Hematopoietic multipotent progenitor cell (in vitro differentiated cells): ENCODE measurements at regions not wholly inside any gene's neighbourhood (a gene's known extent, or its start where the extent isn't known, plus 50 kb on each side); places are given as distances from the start of the nearest gene placed in this dataset.

Source experiments
- DNase-seq, 3 donors: peaks; one replicate each; pipeline ENCODE4 v3.0.0-alpha.2; 2011 to 2015; ENCODE audit warnings: low read depth in 2 of 3, low spot score in 2 of 3

- DNase-seq = no peak
Observed at GRCh38 chr3:168476360-168476980, 380.7 kb upstream of the GOLIM4 start.

- DNase-seq = peak in 1 of 3 donors; percentile 44
Observed at GRCh38 chr3:168475704-168476103, 380.0 kb upstream of the GOLIM4 start.

DNA sequence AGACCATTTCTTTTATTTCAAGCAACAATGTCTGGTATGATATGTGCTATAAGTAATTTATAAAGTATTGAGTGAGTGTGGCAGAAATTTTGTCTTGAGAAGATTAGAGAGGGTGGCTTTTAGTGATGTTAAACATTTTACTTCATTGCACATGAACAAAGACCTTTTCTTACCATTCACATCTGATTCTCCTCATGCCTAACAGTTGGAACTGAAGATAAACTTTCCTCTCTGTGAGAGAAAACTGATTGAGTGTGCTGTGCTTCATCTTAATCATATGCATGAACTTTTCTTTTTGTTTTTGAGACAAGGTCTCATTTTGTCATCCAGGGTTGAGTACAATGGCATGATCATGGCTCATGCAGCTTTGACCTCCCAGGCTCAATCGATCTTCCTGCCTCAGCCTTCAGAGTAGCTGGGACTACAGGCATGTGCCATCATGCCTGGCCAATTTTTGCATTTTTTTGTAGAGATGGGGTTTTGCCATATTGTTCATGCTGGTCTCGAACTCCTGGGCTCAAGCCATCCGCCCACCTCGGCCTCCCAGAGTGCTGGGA lies 377.7 kb upstream of the GOLIM4 start:
- no peak for DNase-seq

GRCh38 chr3:168472783-168473182 lies 377.1 kb upstream of the GOLIM4 start:
- DNase-seq = no peak

GRCh38 chr3:168470380-168470779 lies 374.7 kb upstream of the GOLIM4 start:
- DNase-seq = no peak

- no peak for DNase-seq
Observed at GRCh38 chr3:168469436-168469835, 373.7 kb upstream of the GOLIM4 start.

DNA sequence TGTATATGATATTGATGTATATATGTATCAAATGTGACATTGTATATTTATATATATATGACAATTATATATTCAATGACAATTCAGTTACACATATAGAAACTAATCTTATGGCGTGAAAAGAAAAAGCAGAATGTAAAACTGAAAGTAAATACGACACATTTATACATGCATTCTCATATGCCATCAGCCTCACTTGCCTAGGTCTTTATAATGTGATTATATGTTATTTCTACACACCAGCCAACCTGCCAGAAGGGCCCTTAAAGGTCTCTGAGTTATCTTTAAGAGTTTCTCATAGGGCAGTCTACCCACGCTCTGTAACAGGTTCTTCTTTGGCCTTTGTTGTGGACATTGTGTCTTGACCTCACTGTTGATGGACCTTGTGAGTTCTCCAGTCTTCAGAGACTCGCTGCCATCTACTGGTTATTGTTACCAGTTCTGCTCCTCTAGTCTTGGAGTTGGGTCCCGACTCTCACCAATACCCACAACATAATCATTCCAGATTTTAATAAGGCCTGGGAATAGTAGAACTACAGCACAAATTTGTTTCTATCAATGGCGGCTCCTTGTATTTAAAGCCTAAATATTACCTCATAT lies 371.5 kb upstream of the GOLIM4 start:
- DNase-seq = peak in 2 of 3 donors; percentile 57 to 75

DNA sequence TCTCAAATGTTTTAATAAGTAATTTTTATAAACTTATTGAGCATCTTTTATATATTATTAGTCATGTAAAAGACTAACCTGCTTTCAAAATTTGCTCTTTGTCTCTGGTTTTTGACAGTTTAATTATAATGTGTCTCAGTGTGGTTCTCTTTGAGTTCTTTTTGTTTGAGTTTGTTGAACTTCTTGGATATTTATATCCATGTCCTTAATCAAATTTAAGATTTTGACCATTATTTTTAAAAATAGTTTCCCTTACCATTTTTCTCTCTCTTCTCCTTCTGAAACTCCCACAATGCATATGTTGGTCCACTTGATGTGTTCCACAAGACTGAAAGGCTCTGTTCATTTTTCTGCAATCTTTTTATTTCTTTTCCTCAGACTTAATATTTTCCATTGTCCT lies 366.1 kb upstream of the GOLIM4 start:
- DNase-seq = no peak

DNA sequence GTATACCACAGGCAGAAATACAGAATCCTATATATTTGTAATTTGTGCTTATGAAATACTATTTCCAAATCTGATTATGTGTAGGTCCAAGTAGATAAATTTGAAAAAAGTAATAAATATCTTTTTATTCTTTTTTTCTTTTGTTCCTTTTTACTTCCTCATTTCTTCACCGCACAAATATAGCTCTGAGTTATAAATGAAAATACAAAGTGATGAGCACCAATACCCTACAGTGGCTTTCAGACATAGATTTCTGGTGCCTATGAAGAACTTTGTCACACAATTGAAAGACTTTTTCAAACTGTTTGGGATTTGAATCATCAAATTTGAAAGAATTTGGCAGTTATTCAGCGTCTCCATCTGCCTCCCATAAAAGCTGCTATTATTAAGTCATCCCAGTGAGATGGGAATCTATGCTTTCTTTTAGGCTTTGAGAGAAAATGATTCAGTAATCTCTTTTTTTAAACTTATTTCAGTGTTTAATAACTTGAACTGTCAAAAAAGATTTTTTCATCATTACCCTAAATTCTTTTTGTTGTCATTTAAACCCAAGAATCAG lies 363.6 kb upstream of the GOLIM4 start:
- peak in 1 of 3 donors; percentile 57 for DNase-seq

DNA sequence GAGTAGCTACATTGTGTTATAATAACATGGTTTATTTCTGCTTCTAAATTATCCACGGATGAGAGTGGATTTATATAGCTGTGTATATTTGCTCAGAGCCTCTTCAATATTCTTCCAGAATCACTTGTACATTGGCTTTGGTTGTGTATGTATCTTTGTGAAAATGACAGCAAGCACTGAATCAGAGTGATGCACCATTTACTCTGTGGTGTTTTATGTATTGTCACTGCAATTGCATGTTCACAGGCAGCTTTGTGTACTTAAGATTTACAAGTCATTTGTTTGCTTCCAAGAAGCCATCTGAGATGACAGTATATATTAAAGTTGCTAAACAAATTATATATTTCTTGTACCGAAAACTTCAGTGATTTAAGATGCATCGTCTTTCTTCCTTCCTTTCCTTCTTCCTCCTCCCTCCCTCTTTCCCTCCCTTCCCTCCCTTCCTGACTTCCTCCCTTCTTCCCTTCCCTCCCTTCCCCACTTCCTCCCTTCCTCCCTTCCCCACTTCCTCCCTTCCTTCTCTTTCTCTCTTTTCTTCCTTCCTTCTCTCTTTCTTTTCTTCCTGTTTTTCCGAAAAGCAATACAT lies 362.3 kb upstream of the GOLIM4 start:
- DNase-seq = no peak

- DNase-seq = no peak
Observed at GRCh38 chr3:168455814-168456213, 360.1 kb upstream of the GOLIM4 start.

GRCh38 chr3:168453623-168454022 lies 357.9 kb upstream of the GOLIM4 start:
- DNase-seq = no peak

GRCh38 chr3:168443965-168444364 lies 348.2 kb upstream of the GOLIM4 start:
- DNase-seq = no peak

DNA sequence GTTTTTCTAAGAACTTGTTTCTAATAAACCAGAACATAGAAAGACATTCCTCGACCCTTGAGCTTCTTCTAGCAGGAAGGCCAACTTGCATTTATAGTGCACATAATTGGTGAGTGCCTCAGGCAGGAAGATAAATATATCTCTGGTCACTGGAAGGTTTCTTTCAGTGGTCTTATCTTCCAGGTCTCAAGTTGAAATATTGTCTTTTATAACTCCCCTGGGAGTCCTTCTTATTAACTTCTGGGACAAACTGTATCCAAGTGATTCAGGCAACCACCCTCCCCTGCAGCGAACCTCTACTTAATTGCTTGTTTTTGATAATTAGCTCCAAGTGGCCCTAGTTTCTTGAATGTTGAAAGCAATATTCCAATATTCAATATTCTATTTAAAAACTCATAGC lies 346.8 kb upstream of the GOLIM4 start:
- no peak for DNase-seq

- DNase-seq = peak in 1 of 3 donors; percentile 13
Observed at GRCh38 chr3:168436245-168436724, 340.6 kb upstream of the GOLIM4 start.

DNA sequence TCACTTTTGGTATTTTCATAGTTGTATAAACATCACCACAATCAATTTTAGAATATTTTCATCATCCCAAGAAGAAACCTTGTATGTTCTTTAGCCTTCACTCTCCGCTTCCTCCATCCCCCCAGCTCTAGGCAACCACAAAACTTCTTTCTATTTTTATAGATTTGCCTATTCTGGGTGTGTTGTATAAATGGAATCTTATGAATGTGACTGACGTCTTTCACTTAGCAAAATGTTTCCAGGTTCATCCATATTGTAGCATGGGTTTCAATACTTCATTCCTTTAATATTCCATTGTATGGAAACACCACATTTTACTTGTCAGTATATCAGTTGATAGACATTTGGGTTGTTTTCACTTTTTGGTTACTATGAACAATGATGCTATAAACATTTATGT lies 335.8 kb upstream of the GOLIM4 start:
- DNase-seq = no peak

DNA sequence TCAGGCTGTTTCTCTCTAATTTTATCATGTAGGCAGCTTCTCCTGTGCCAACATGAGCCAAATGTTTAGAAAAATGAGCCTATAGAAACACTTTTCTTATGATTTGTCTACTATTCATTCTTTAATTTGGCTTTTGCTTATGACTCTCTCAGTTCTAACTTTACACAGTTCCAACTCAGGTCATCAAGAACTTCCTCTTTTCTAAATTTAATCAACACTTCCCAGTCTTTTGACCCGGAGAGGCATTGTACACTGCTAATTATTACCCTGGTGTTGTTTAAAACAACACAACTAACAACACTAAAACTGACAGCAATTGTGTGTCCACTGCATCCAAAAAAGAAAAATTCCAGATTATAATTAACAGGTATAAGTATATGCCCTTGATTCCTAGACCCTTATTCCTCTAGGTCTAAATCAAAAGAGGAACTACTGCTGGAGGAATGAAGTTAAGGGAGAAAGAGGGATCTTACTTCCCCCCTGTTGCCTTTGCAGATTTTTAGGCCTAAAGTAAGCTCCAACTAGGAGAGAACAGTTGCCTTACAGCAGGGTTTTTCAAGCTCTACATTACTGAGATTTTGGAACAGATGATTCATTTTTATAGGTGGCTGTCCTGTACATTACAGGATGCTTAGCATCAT lies 332.2 kb upstream of the GOLIM4 start:
- peak in 2 of 3 donors; percentile 34 to 79 for DNase-seq

- DNase-seq = peak in 2 of 3 donors; percentile 18 to 24
Observed at GRCh38 chr3:168427156-168427555, 331.4 kb upstream of the GOLIM4 start.

GRCh38 chr3:168425936-168426595 lies 330.3 kb upstream of the GOLIM4 start:
- no peak for DNase-seq

DNA sequence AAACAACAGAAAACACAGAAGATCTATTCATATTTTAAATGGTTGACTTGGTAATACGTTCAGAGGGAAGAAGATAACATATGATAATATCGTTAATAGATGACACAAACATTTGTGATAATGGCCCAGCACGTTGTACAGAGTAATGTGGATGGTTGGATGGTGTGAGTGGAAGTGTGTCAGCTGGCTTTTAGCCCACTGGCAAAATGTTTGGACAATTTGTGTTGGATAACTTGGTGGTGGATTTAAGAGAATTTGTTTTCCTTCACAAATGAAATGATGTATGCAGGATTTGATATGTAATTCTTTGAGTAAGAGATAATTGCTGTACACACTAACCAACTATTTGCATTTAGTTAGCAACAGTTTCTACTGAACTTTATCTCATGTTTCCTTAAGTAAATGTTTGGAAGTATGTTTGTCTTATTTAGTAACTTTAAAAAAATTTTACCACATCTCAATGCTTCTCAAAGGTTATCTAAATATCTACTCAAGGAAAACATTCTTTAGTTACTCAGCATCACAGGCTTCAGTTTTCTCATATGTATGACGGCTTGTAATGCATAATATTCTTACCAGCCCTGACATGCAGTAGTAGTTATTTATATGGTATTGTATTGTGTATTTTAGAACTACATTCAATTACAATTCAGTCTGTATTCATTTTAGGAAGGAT lies 328.5 kb upstream of the GOLIM4 start:
- no peak for DNase-seq
